HUDEP-2 (cell line): ENCODE measurements at regions not wholly inside any gene's neighbourhood (a gene's known extent, or its start where the extent isn't known, plus 50 kb on each side); places are given as distances from the start of the nearest gene placed in this dataset.
"Not testable (repeated sequence)": the region's sequence is repeated elsewhere in the genome, so short reads cannot be mapped to it uniquely, and the experiment has no call there.

Experiments used
- DNase-seq, 76 experiments: peaks; one replicate each; lab custom pipeline; 2025; ENCODE audit not compliant: unreplicated experiment in 76 of 76; lab: John Stamatoyannopoulos, UW

GRCh38 chr20:16861708-16862107 lies 113.5 kb downstream of the OTOR start:
- DNase-seq = no peak

- no peak for DNase-seq
These were observed 115.1 kb downstream of the OTOR start for GRCh38 chr20:16863303-16863702.

DNA sequence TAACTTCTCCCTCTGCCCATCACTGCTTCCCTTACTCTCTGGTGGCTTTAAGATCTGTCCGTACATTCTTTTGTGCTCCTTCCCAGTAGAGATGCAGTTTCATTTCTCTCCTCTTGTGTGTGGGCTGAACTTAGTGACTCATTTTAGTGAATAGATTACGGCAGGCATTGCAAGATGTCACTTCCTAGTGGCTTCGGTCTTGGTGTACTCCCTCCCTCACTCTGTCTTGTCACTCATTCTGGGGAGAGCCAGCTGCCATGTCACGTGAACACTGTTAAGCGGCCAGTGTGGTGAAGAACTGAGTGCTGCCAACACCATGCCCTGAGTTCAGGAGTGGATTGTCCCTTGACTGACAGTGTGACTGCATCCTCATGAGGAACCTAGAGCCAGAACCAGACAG lies 115.9 kb downstream of the OTOR start:
- DNase-seq = peak in 8 of 76 experiments; percentile 0 to 32 (median 12)

DNA sequence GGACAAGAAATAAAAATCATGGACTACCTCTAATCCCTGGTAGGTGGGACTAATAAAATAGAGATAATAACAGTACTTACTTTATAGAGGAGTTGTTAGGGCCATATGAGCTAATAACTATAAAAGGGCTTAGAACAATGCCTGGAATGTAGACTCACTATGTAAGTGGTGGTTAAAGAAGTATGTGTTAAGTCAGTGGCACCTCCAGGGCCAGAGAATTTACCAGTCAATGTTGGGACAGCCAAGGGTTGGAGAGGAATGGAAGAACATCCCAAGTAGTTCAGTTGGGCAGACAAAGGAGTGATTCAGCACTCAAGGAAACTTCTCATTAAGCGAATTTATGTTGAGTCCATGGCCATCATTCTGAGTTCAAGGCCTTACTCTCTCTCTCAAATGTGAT lies 116.8 kb downstream of the OTOR start:
- DNase-seq = no peak

GRCh38 chr20:16865406-16865805 lies 117.2 kb downstream of the OTOR start:
- DNase-seq = no peak

- DNase-seq = not testable (repeated sequence)
These were observed 125.0 kb downstream of the OTOR start for GRCh38 chr20:16873124-16873523.

DNA sequence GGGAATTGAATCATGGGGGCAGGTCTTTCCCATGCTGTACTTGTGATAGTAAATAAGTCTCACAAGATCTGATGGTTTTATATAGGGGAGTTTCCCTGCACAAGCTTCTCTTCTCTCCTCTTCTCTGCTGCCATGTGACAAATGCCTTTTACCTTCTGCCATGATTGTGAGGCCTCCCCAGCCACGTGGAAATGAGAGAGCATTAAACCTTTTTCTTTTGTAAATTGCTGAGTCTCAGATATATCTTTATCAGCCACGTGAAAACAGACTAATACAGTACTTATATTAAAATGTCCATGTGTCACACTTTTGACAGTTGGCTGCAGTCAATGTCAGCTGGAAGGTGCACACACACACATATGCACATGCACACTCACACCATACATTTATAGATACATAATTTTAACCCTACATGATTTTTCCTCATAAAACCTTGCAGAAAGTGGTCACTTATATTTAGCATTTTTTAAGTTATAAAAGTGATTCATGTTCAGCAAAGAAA lies 128.9 kb downstream of the OTOR start:
- no peak for DNase-seq

DNA sequence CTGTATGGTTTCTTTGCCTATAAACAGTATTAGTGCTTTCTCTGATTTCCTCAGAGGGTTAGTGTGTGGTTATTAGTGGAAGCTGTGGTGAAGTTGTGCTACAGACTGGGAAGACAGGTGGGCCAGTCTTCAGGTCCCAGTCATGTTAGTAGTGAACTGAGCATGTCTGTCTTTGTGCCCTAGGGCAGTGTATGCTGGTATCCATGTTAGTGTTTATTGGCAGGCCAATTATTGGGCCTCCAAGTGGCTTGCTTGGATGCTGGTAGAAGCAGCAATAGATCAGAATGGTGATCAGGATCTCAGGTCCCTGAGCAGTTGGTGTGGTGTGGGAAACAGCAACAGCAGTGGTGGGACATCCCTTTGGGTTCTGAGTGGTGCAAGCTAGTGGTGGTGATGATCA lies 137.6 kb downstream of the OTOR start:
- no peak for DNase-seq

DNA sequence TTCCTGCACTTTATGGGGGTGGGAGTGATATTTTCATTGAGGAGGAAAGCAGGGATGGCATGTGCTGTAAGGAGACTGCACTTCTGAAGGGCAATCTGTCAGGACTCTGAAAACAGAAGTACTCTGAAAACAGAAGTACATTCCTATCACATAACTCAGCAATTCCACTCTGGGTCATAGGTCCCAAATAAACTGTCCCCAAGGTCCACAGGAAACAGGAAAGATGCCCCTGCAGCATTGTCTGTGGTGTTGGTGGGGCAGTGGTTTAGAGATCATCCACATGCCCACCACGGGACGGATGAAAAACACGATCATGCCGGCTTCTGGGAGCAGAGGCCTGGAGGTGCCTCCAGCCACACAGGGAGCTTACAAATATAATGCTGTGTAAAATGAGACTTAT lies 150.3 kb downstream of the OTOR start:
- DNase-seq = no peak

DNA sequence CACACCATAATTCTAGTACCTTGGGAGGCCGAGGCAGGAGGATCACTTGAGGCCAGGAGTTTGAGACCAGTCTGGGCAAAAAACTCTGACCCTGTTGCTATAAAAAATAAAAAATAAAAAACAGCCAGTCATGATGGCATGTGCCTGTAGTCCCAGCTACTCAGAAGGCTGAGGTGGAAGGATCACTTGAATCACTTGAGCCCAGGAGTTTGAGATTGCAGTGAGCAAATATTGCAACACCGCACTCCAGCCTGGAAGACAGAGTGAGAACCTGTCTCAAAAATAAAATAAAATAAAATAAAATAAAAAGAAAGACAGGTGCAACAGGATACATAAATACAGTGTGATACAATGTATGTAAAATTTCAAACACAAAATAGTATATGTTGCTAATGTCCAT lies 154.5 kb downstream of the OTOR start:
- no peak for DNase-seq

- peak in 1 of 76 experiments; percentile 1 for DNase-seq
These were observed 156.6 kb downstream of the OTOR start for GRCh38 chr20:16904751-16905150.

DNA sequence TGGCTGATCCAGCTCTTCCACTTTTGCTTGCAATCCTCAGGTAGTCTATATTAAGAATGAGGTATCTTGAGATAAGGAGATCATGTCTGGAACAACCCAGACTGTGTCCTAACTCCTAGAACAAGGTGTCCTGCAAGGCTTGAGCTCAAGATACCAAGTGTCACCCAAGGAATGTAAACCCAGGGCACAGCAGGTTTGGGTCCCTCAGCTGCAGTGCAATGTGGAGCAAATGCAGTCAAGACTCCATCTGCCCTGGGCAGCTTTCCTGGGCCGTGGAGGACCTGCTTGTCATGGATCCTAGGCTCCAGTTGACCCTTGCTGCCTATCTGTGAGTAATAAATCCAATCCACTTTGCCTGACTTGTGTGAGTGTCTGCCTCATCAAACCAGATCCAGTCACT lies 166.1 kb downstream of the OTOR start:
- DNase-seq = no peak

DNA sequence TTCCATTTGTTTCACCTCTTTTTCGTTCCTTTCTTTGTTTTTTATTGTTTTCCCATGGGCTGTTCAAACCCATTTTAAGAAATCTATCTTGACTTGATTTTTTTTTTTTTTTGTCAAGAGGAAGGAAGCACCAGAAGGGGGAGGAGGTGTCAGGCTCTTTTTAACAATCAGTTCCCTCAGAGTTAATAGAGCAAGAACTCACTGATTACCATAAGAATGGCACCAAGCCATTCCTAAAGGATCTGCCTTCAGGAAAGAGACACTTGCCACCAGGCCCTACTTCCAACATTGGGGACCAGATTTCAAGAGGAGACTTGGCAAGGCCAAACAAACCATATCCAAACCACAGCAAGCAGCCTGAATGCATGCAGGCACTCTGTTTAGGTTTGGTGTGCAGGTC lies 168.0 kb downstream of the OTOR start:
- no peak for DNase-seq

DNA sequence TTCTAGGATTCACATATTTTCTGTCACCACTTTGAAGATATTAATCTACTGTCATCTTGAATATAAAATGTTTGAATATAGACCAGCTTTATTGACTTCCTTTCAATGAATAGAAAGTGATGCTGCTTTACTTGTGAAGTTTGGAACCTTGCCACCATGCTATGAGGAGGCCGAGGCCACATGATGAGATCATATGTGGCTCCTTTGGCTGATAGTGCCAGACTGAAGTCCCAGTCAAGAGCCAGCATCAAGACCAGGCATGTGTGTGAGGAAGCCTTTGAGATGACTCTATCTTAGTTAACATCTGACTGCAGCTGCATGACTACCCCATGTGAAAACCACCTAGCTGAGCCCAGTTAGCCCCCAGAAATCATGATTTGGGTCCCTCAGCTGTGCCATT lies 169.5 kb downstream of the OTOR start:
- no peak for DNase-seq

- DNase-seq = no peak
These were observed 170.2 kb downstream of the OTOR start for GRCh38 chr20:16918366-16918765.

- no peak for DNase-seq
These were observed 171.7 kb downstream of the OTOR start for GRCh38 chr20:16919841-16920240.

GRCh38 chr20:16922834-16923233 lies 174.7 kb downstream of the OTOR start:
- no peak for DNase-seq

GRCh38 chr20:16926626-16927430 lies 178.7 kb downstream of the OTOR start:
- DNase-seq = no peak

- DNase-seq = no peak
These were observed 181.6 kb downstream of the OTOR start for GRCh38 chr20:16929756-16930155.

DNA sequence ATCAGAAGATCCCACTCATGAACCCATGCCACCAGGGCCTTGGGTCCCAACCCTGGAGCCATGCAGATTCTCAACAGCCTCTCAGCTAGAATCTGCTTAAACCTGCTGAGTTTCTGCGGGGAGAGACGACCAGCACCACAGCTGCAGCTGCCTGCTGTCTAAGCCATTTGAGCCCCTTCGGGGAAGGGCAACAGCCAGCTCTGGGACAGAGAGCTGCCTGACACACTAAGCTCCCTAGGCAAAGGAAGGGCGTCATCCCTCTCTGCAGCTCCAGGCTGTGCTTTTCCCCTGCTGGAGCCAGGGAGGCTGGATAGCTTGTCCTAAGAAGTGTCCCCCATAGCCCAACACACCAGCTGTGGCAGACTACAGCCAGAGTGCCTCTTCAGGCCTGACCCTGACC lies 182.5 kb downstream of the OTOR start:
- DNase-seq = no peak

DNA sequence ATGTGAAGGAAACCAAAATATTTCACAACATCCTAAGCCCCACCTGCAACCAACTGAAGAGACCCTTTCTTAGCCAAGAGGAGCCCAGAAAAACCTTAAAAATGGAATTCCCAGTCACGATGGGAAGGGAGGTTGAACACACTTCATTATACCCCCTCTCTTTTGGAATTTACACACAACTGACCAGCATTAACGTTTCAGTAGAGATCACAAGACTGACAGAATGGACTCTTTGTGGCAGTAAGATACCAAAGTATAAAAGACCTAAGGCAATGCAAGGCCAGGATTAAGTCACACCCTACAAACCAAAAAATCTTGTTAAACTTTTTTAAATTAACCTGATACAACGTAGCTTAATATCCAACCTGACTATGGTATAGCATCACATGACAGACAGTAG lies 190.9 kb downstream of the OTOR start:
- DNase-seq = no peak

DNA sequence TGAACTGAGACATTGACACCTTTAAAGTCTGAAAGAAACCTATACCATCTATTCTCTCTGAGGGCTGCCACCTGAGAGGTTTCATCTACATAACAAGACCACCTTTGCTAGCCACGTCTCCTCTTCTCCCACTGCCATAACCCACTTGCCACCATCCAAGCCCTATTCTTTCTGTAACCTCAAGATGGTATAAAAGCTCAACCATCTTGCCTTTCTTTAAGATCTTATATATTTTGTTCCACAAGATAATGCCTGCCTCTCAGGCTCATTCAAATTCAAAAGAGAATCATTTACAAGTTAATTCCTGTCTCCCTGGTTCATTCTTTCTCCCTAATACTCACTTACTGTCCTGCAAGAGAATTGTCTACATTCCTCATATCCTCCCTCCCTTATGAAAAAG lies 192.5 kb downstream of the OTOR start:
- DNase-seq = no peak

- no peak for DNase-seq
These were observed 193.9 kb downstream of the OTOR start for GRCh38 chr20:16942051-16942450.
